ENCODE measurements at regions not wholly inside any gene's neighbourhood (a gene's known extent, or its start where the extent isn't known, plus 50 kb on each side); places are given as distances from the start of the nearest gene placed in this dataset.

- TF ChIP-seq, protein P1, sequence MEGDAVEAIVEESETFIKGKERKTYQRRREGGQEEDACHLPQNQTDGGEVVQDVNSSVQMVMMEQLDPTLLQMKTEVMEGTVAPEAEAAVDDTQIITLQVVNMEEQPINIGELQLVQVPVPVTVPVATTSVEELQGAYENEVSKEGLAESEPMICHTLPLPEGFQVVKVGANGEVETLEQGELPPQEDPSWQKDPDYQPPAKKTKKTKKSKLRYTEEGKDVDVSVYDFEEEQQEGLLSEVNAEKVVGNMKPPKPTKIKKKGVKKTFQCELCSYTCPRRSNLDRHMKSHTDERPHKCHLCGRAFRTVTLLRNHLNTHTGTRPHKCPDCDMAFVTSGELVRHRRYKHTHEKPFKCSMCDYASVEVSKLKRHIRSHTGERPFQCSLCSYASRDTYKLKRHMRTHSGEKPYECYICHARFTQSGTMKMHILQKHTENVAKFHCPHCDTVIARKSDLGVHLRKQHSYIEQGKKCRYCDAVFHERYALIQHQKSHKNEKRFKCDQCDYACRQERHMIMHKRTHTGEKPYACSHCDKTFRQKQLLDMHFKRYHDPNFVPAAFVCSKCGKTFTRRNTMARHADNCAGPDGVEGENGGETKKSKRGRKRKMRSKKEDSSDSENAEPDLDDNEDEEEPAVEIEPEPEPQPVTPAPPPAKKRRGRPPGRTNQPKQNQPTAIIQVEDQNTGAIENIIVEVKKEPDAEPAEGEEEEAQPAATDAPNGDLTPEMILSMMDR (IDR thresholded peaks at IDR 0.05; ENCODE audit: insufficient read depth, low read depth, low read length, missing control alignments) = no peak
- no peak for DNase-seq (ENCODE audit: low read depth)
- no peak overlapping the region for H3K4me3 ChIP-seq (ENCODE audit: low read length)
Measured at GRCh38 chr10:44512431-44513022, 127.6 kb upstream of the CXCL12 start.

DNA sequence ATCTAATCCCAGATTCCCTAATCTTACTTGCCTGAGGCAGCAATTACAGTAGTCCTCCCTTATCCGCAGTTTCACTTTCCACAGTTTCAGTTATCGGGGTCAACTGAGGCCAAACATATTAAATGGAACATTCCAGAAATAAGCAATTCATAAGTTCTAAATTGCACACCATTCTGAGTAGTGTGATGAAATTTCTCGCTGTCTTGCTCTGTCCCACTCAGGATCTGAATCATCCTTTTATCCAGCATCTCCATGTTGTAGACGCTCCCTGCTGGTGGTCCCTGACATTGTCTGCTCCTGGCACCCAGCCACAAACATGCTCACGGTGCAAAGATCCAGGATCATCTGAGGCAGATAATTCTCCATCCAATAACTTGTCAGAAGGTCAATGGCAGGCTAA, 128.7 kb upstream of the CXCL12 start:
- H3K4me3 ChIP-seq (ENCODE audit: low read length) = no peak overlapping the region
- no peak for DNase-seq (ENCODE audit: low read depth)
- TF ChIP-seq, protein P1 (IDR thresholded peaks at IDR 0.05; ENCODE audit: insufficient read depth, low read depth, low read length, missing control alignments) = no peak

- DNase-seq (ENCODE audit: low read depth) = no peak
- TF ChIP-seq, protein P1 (IDR thresholded peaks at IDR 0.05; ENCODE audit: insufficient read depth, low read depth, low read length, missing control alignments) = no peak
- no peak overlapping the region for H3K4me3 ChIP-seq (ENCODE audit: low read length)
Measured at GRCh38 chr10:44516891-44517290, 132.0 kb upstream of the CXCL12 start.

DNA sequence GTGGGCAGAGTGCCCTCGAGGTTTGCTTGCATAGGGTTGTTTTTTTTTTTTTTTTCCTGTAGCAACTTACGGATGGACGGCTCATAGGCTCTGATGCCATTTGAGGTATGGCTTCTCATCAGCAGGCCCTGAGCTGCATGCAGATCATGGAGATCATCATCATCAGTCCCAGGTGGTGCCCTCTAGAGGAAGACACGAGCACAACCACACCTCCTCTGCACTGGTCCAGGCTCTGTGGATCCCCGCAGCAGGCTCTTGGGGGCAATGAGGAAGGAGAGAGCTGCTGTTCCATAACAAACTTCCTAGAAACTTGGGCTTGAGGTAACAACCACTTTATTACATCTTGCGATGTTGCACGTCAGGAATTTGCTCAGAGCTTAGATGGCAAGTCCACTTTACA, 132.7 kb upstream of the CXCL12 start:
- H3K4me3 ChIP-seq (ENCODE audit: low read length) = no peak overlapping the region
- TF ChIP-seq, protein P1 (IDR thresholded peaks at IDR 0.05; ENCODE audit: insufficient read depth, low read depth, low read length, missing control alignments) = no peak
- DNase-seq (ENCODE audit: low read depth) = no peak

DNA sequence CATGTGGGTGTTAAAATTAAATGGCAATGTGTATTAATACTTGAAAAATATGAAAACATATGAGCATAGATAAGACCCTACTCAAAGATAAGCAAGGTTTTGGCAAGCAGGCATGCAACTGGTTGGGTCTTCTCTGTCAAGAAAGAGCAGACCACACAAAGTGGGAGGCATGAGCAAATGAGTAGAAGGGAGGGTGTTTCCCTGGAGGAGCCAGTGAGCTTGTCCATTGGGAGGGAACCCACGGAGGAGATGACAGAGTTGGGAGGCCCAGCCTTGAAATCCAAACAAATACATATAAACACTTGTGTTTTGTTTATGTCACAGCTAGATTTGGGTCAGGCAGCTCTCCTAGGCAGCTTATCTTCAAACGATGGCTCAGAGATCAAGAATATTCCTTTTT, 134.5 kb upstream of the CXCL12 start:
- TF ChIP-seq, protein P1 (IDR thresholded peaks at IDR 0.05; ENCODE audit: insufficient read depth, low read depth, low read length, missing control alignments) = no peak
- H3K4me3 ChIP-seq (ENCODE audit: low read length) = no peak overlapping the region
- DNase-seq (ENCODE audit: low read depth) = no peak

DNA sequence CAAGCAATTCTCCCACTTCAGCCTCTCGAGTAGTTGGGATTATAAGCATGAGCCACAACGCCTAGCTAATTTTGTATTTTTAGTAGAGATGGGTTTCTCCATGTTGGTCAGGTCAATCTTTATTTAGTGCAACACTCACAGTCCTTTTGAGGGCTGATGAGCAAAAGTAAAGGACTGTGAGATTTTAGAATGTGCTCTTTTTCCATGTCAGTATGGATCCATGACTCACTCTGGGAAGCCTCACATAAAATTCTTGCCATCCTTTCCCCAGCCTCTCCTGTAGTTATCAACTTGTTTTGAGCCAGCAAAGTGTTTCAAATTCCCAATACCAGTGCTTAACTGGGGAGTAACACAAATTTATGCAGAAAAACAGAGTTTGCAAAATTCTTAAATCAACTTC, 135.8 kb upstream of the CXCL12 start:
- no peak overlapping the region for H3K4me3 ChIP-seq (ENCODE audit: low read length)
- no peak for DNase-seq (ENCODE audit: low read depth)
- TF ChIP-seq, protein P1 (IDR thresholded peaks at IDR 0.05; ENCODE audit: insufficient read depth, low read depth, low read length, missing control alignments) = no peak

- H3K4me3 ChIP-seq (ENCODE audit: low read length) = no peak overlapping the region
- TF ChIP-seq, protein P1 (IDR thresholded peaks at IDR 0.05; ENCODE audit: insufficient read depth, low read depth, low read length, missing control alignments) = no peak
- no peak for DNase-seq (ENCODE audit: low read depth)
Measured at GRCh38 chr10:44539178-44539577, 154.3 kb upstream of the CXCL12 start.

Measured in epithelial cell of esophagus (primary cell).